ENCODE measurements at regions not wholly inside any gene's neighbourhood (a gene's known extent, or its start where the extent isn't known, plus 50 kb on each side); places are given as distances from the start of the nearest gene placed in this dataset.

GRCh38 chr6:127019828-127020227 is 98.6 kb upstream of the RSPO3 start:
- no TSS peak for BruUV-seq (replicated peaks)
- Histone ChIP-seq H2AFZ (ENCODE audit: low read length) (no peak overlapping the region), H3K27ac (ENCODE audit: low read depth, low read length, poor library complexity, severe bottlenecking) (no peak overlapping the region), H3K4me3 (ENCODE audit: low read depth, low read length, poor library complexity, severe bottlenecking) (no peak overlapping the region), H3K9me3 (ENCODE audit: low read length) (no peaks in the 10 kb centered on the region), H3K36me3 (ENCODE audit: insufficient read depth, low read length) (no peaks in the 10 kb centered on the region), H3K4me1 (ENCODE audit: insufficient read depth, low read length, poor library complexity, severe bottlenecking) (no peaks in the 10 kb centered on the region), H3K79me2 (ENCODE audit: insufficient read depth, low read depth, low read length) (no peaks in the 10 kb centered on the region), H3K4me2 (ENCODE audit: low read length) (no peak overlapping the region), H4K20me1 (ENCODE audit: insufficient read depth, low read length) (no peaks in the 10 kb centered on the region), H3K9me2 (ENCODE audit: insufficient read depth, low read length) (no peaks in the 10 kb centered on the region)
- ChIA-PET POLR2A (interaction anchor here (0.7 kb wide), 1 partner anchor 704 kb away, joined by 4 read pairs; no protein-coding TSS in a partner anchor), CTCF (ENCODE audit: unreplicated experiment) (no interaction called here)
- TF ChIP-seq CTCF (conservative IDR thresholded peaks at IDR 0.05; ENCODE audit: low read length) (no peak), EZH2phosphoT487 (IDR thresholded peaks at IDR 0.05; ENCODE audit: borderline replicate concordance, low read depth, low read length) (no peak)
- DNase-seq (ENCODE audit: low spot score): no peak
- intact Hi-C loops (cut with micrococcal nuclease; ENCODE audit: unreplicated experiment): no loop called here

- Histone ChIP-seq H2AFZ (ENCODE audit: low read length) (no peak overlapping the region), H3K27ac (ENCODE audit: low read depth, low read length, poor library complexity, severe bottlenecking) (no peak overlapping the region), H3K4me3 (ENCODE audit: low read depth, low read length, poor library complexity, severe bottlenecking) (no peak overlapping the region), H3K9me2 (ENCODE audit: insufficient read depth, low read length) (no peaks in the 10 kb centered on the region), H3K36me3 (ENCODE audit: insufficient read depth, low read length) (no peaks in the 10 kb centered on the region), H4K20me1 (ENCODE audit: insufficient read depth, low read length) (no peaks in the 10 kb centered on the region), H3K79me2 (ENCODE audit: insufficient read depth, low read depth, low read length) (no peaks in the 10 kb centered on the region), H3K4me2 (ENCODE audit: low read length) (no peak overlapping the region), H3K9me3 (ENCODE audit: low read length) (no peaks in the 10 kb centered on the region), H3K4me1 (ENCODE audit: insufficient read depth, low read length, poor library complexity, severe bottlenecking) (no peaks in the 10 kb centered on the region)
- ChIA-PET CTCF (ENCODE audit: unreplicated experiment) (no interaction called here), POLR2A (interaction anchor here (1.4 kb wide), 1 partner anchor 9 kb away, joined by 3 read pairs; no protein-coding TSS in a partner anchor)
- no peak for DNase-seq (ENCODE audit: low spot score)
- intact Hi-C loops (cut with micrococcal nuclease; ENCODE audit: unreplicated experiment): no loop called here
- TF ChIP-seq EZH2phosphoT487 (IDR thresholded peaks at IDR 0.05; ENCODE audit: borderline replicate concordance, low read depth, low read length) (no peak), CTCF (conservative IDR thresholded peaks at IDR 0.05; ENCODE audit: low read length) (no peak)
- no TSS peak for BruUV-seq (replicated peaks)
Observed at GRCh38 chr6:127022302-127022701, 96.2 kb upstream of the RSPO3 start.

- Histone ChIP-seq H3K9me2 (ENCODE audit: insufficient read depth, low read length) (no peaks in the 10 kb centered on the region), H3K79me2 (ENCODE audit: insufficient read depth, low read depth, low read length) (no peaks in the 10 kb centered on the region), H4K20me1 (ENCODE audit: insufficient read depth, low read length) (no peaks in the 10 kb centered on the region), H3K27ac (ENCODE audit: low read depth, low read length, poor library complexity, severe bottlenecking) (no peak overlapping the region), H3K9me3 (ENCODE audit: low read length) (no peaks in the 10 kb centered on the region), H3K36me3 (ENCODE audit: insufficient read depth, low read length) (no peaks in the 10 kb centered on the region), H2AFZ (ENCODE audit: low read length) (no peak overlapping the region), H3K4me2 (ENCODE audit: low read length) (no peak overlapping the region), H3K4me3 (ENCODE audit: low read depth, low read length, poor library complexity, severe bottlenecking) (no peak overlapping the region), H3K4me1 (ENCODE audit: insufficient read depth, low read length, poor library complexity, severe bottlenecking) (no peaks in the 10 kb centered on the region)
- no peak for DNase-seq (ENCODE audit: low spot score)
- TF ChIP-seq CTCF (conservative IDR thresholded peaks at IDR 0.05; ENCODE audit: low read length) (no peak), EZH2phosphoT487 (IDR thresholded peaks at IDR 0.05; ENCODE audit: borderline replicate concordance, low read depth, low read length) (no peak)
- no TSS peak for BruUV-seq (replicated peaks)
- POLR2A ChIA-PET: interaction anchor here (1.0 kb wide), 1 partner anchor 29 kb away, joined by 3 read pairs; no protein-coding TSS in a partner anchor
- CTCF ChIA-PET (ENCODE audit: unreplicated experiment): no interaction called here
- intact Hi-C loops (cut with micrococcal nuclease; ENCODE audit: unreplicated experiment): no loop called here
Observed at GRCh38 chr6:127023001-127023778, 95.3 kb upstream of the RSPO3 start.
